NCI-H82 treated with DMSO at 0.1 percent for 48 hours (cell line): ENCODE measurements at regions not wholly inside any gene's neighbourhood (a gene's known extent, or its start where the extent isn't known, plus 50 kb on each side); places are given as distances from the start of the nearest gene placed in this dataset.

Source experiments
- DNase-seq: peaks from one replicate; lab custom pipeline; 2025; ENCODE audit not compliant: unreplicated experiment; lab: John Stamatoyannopoulos, UW

- DNase-seq: no peak
Observed at GRCh38 chr13:53143757-53144339, 115.2 kb downstream of the OLFM4 start.

- no peak for DNase-seq
Observed at GRCh38 chr13:53144826-53145225, 116.2 kb downstream of the OLFM4 start.

- DNase-seq: no peak
Observed at GRCh38 chr13:53150568-53150967, 122.0 kb downstream of the OLFM4 start.

GRCh38 chr13:53151336-53152056 lies 122.9 kb downstream of the OLFM4 start:
- DNase-seq: peak; percentile 68

- DNase-seq: no peak
Observed at GRCh38 chr13:53152057-53152421, 123.4 kb downstream of the OLFM4 start.

GRCh38 chr13:53158201-53158600 lies 129.6 kb downstream of the OLFM4 start:
- no peak for DNase-seq

GRCh38 chr13:53159431-53159830 lies 130.8 kb downstream of the OLFM4 start:
- no peak for DNase-seq

- peak; percentile 62 for DNase-seq
Observed at GRCh38 chr13:53160211-53160610, 131.6 kb downstream of the OLFM4 start.

GRCh38 chr13:53161251-53161650 lies 132.6 kb downstream of the OLFM4 start:
- DNase-seq: peak; percentile 90

GRCh38 chr13:53165261-53165660 lies 136.6 kb downstream of the OLFM4 start:
- DNase-seq: no peak

- no peak for DNase-seq
Observed at GRCh38 chr13:53167561-53167960, 138.9 kb downstream of the OLFM4 start.

GRCh38 chr13:53170910-53171309 lies 142.3 kb downstream of the OLFM4 start:
- DNase-seq: no peak

- DNase-seq: no peak
Observed at GRCh38 chr13:53174545-53174944, 145.9 kb downstream of the OLFM4 start.

GRCh38 chr13:53180684-53181083 lies 152.1 kb downstream of the OLFM4 start:
- DNase-seq: no peak

- DNase-seq: no peak
Observed at GRCh38 chr13:53182724-53183123, 154.1 kb downstream of the OLFM4 start.

- no peak for DNase-seq
Observed at GRCh38 chr13:53188120-53188519, 159.5 kb downstream of the OLFM4 start.

- DNase-seq: peak; percentile 8
Observed at GRCh38 chr13:53189162-53189561, 160.5 kb downstream of the OLFM4 start.

- peak; percentile 9 for DNase-seq
Observed at GRCh38 chr13:53191091-53191490, 162.5 kb downstream of the OLFM4 start.

- DNase-seq: no peak
Observed at GRCh38 chr13:53197424-53197823, 168.8 kb downstream of the OLFM4 start.

- DNase-seq: peak; percentile 41
Observed at GRCh38 chr13:53198017-53198416, 169.4 kb downstream of the OLFM4 start.

- no peak for DNase-seq
Observed at GRCh38 chr13:53198736-53199135, 170.1 kb downstream of the OLFM4 start.

GRCh38 chr13:53200075-53200474 lies 171.5 kb downstream of the OLFM4 start:
- no peak for DNase-seq
